HepG2 (cell line): ENCODE measurements at regions not wholly inside any gene's neighbourhood (a gene's known extent, or its start where the extent isn't known, plus 50 kb on each side); places are given as distances from the start of the nearest gene placed in this dataset.

Experiments used
- ATAC-seq: fragments of 200-7000 bp; cut with Tn5 transposase; 3 replicates; pipeline ENCODE4 v1.9.1; 2020; ENCODE audit warnings: mild to moderate bottlenecking, moderate library complexity
- BruUV-seq: library from RNA; stranded (reverse); fragments of 400-500 nt; replicated peaks from 2 replicates; lab custom pipeline; 2021; lab: Mats Ljungman, UMichigan
- CTCF ChIA-PET: fragments of 300-600 bp; formaldehyde crosslinking; extraction: SDS; loops from one replicate; lab custom pipeline; 2021; ENCODE audit warnings: low total read pairs, inconsistent platforms, low intra/inter-chr PET ratio; lab: Yijun Ruan, JAX
- POLR2A ChIA-PET: fragments of 350-600 bp; sonication (Branson Sonifier 250); formaldehyde crosslinking; loops from one replicate; lab custom pipeline; 2020; ENCODE audit warnings: antibody characterized with exemption, inconsistent platforms; lab: Yijun Ruan, JAX
- DNase-seq: peaks from one replicate; pipeline ENCODE4 v3.0.0-alpha.2; 2015; ENCODE audit warnings: low spot score
- FAIRE-seq: peaks from 3 replicates; lab custom pipeline; 2011; peaks lifted over from hg19 to GRCh38; lab: Jason Lieb, UNC
- H2AFZ ChIP-seq: one replicate; pipeline ENCODE4 v1.6.1; 2011; ENCODE audit warnings: low read length, inconsistent platforms
- H3K27ac ChIP-seq: fragments of 300-600 bp; 3 replicates; pipeline ENCODE4 v1.8.0; 2011; ENCODE audit warnings: mixed run types, mild to moderate bottlenecking, mixed read lengths, low read length, inconsistent platforms; ENCODE audit not compliant: insufficient read depth; ENCODE audit errors: extremely low read length
- H3K27me3 ChIP-seq, 2 experiments: fragments of 200-600 bp in 1 of 2; 2 replicates in 1 of 2; 3 replicates in 1 of 2; pipeline versions ENCODE4 v1.6.0 to v1.8.0; 2011; ENCODE audit warnings: low read length in 2 of 2, mild to moderate bottlenecking in 2 of 2, moderate library complexity in 2 of 2, inconsistent platforms in 1 of 2; ENCODE audit not compliant: insufficient read depth in 2 of 2, control insufficient read depth in 1 of 2
- H3K36me3 ChIP-seq, 2 experiments: fragments of 200-600 bp in 1 of 2; replicated peaks in 1 of 2; 2 replicates in 1 of 2; 3 replicates in 1 of 2; pipeline versions ENCODE4 v1.5.1 to v1.8.0; 2011; ENCODE audit warnings: low read length in 2 of 2, inconsistent platforms in 1 of 2; ENCODE audit not compliant: insufficient read depth in 2 of 2, control insufficient read depth in 1 of 2
- H3K4me1 ChIP-seq: 2 replicates; pipeline ENCODE4 v1.5.1; 2012; ENCODE audit warnings: low read length, inconsistent platforms; ENCODE audit not compliant: insufficient read depth
- H3K4me2 ChIP-seq: 2 replicates; pipeline ENCODE4 v1.6.0; 2011; ENCODE audit warnings: low read depth, low read length, inconsistent platforms
- H3K4me3 ChIP-seq, 3 experiments: fragments of 200-600 bp in 1 of 3; sonication (generic), shearing (Covaris generic) in 1 of 3; replicated peaks in 1 of 3; 2 replicates each; pipeline ENCODE4 v1.5.1; 2011 to 2016; ENCODE audit warnings: low read length in 3 of 3, inconsistent platforms in 2 of 3, low read depth in 2 of 3, mild to moderate bottlenecking in 2 of 3, control low read depth in 1 of 3, mixed read lengths in 1 of 3; ENCODE audit not compliant: insufficient read depth in 1 of 3
- H3K79me2 ChIP-seq: one replicate; pipeline ENCODE4 v1.6.1; 2011; ENCODE audit warnings: low read length, inconsistent platforms; ENCODE audit not compliant: insufficient read depth
- H3K9ac ChIP-seq: 2 replicates; pipeline ENCODE4 v1.6.0; 2011; ENCODE audit warnings: mild to moderate bottlenecking, low read depth, low read length, inconsistent platforms; ENCODE audit not compliant: insufficient read depth
- H3K9me3 ChIP-seq: 2 replicates; pipeline ENCODE4 v1.5.1; 2012; ENCODE audit warnings: mild to moderate bottlenecking, low read length
- H4K20me1 ChIP-seq: 2 replicates; pipeline ENCODE4 v1.6.0; 2011; ENCODE audit warnings: inconsistent platforms, mild to moderate bottlenecking, low read length, moderate library complexity; ENCODE audit not compliant: insufficient read depth
- FOXJ3 ChIP-seq: sonication (generic); formaldehyde crosslinking; IDR thresholded peaks from 2 replicates; pipeline ENCODE4 v1.4.0; 2020; ENCODE audit warnings: missing genetic modification reagents, mild to moderate bottlenecking, borderline replicate concordance
- ONECUT2 ChIP-seq: sonication (generic); formaldehyde crosslinking; IDR thresholded peaks from 2 replicates; pipeline ENCODE4 v1.4.0; 2020; ENCODE audit warnings: missing genetic modification reagents
- SMARCE1 ChIP-seq: fragments of 450-650 bp; IDR thresholded peaks from 2 replicates; pipeline ENCODE4 v1.6.1; 2017; ENCODE audit warnings: borderline replicate concordance
- ZBTB38 ChIP-seq: sonication (generic); formaldehyde crosslinking; IDR thresholded peaks from 2 replicates; pipeline ENCODE4 v1.5.1; 2020; ENCODE audit warnings: mild to moderate bottlenecking, missing genetic modification reagents
- ZNF75D ChIP-seq: sonication (generic); formaldehyde crosslinking; IDR thresholded peaks from 2 replicates; pipeline ENCODE4 v1.8.1; 2023; ENCODE audit warnings: missing genetic modification reagents, mild to moderate bottlenecking, borderline replicate concordance
- ZNF772 ChIP-seq: sonication (generic); formaldehyde crosslinking; IDR thresholded peaks from 2 replicates; pipeline ENCODE4 v1.5.0; 2020; ENCODE audit warnings: mild to moderate bottlenecking, missing genetic modification reagents
- WGBS: methylation state at CpG from one replicate; pipeline ENCODE4 v1.1.6; 2017; ENCODE audit warnings: low lambda C conversion rate; 5-methylcytosine and 5-hydroxymethylcytosine counted together
- in situ Hi-C: cut with HindIII; loops from 2 replicates; pipeline ENCODE4 v1.10.0; 2017; ENCODE audit warnings: low pct_unique_long_range_greater_than_20kb; ENCODE audit not compliant: extremely low pct_ligation_motif_present
- intact Hi-C: fragments of 100-400 bp; cut with micrococcal nuclease; formaldehyde crosslinking; loops from one replicate; pipeline ENCODE4 v1.10.0; 2022; ENCODE audit not compliant: unreplicated experiment
- TF ChIP-seq, protein P1 (sequence below): sonication (generic); formaldehyde crosslinking; IDR thresholded peaks from 2 replicates; pipeline ENCODE4 v1.4.0; 2020; ENCODE audit warnings: missing genetic modification reagents
- TF ChIP-seq, protein P2 (sequence below): sonication (generic); formaldehyde crosslinking; IDR thresholded peaks from 2 replicates; pipeline ENCODE4 v1.5.0; 2020; ENCODE audit warnings: mild to moderate bottlenecking, low read depth, missing genetic modification reagents, borderline replicate concordance
- TF ChIP-seq, protein P3 (sequence below): sonication (generic); formaldehyde crosslinking; conservative IDR thresholded peaks from 2 replicates; pipeline ENCODE4 v1.4.0; 2020; ENCODE audit warnings: missing genetic modification reagents
- TF ChIP-seq, protein P4 (sequence below): sonication (generic); formaldehyde crosslinking; IDR thresholded peaks from 2 replicates; pipeline ENCODE4 v1.5.0; 2020; ENCODE audit warnings: missing genetic modification reagents, mild to moderate bottlenecking, borderline replicate concordance
- TF ChIP-seq, protein P5 (sequence below): sonication (generic); formaldehyde crosslinking; IDR thresholded peaks from 2 replicates; pipeline ENCODE4 v1.5.0; 2020; ENCODE audit warnings: missing genetic modification reagents
- TF ChIP-seq, protein P6 (sequence below): sonication (generic); formaldehyde crosslinking; IDR thresholded peaks from 2 replicates; pipeline ENCODE4 v1.4.0; 2020; ENCODE audit warnings: mild to moderate bottlenecking, missing genetic modification reagents

DNA sequence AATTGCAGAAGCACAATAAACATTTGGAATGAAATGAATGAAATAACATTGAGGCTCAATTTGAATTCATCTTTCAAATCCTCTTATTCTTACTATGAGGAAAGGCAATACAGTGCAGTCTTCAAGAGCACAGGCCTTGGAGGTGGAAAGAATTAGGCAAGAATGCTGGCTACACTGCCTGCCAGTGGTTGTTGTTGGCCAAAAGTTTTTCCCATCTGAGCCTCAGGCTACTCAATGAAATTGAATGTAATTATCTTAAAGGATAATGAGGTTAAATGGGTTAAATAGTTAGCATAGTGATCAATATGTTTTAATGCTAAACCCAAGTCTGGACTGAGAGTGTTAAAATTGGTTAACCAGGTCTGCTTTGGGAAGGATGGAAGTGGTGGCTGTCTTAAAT lies 140.9 kb downstream of the MBL2 start:
- H2AFZ ChIP-seq, result no peak overlapping the region
- H3K27me3 ChIP-seq, result no peaks in the 10 kb centered on the region
- ChIA-PET POLR2A (no interaction called here), CTCF (no interaction called here)
- no peak overlapping the region for H3K4me3 ChIP-seq
- TF ChIP-seq, protein P1, sequence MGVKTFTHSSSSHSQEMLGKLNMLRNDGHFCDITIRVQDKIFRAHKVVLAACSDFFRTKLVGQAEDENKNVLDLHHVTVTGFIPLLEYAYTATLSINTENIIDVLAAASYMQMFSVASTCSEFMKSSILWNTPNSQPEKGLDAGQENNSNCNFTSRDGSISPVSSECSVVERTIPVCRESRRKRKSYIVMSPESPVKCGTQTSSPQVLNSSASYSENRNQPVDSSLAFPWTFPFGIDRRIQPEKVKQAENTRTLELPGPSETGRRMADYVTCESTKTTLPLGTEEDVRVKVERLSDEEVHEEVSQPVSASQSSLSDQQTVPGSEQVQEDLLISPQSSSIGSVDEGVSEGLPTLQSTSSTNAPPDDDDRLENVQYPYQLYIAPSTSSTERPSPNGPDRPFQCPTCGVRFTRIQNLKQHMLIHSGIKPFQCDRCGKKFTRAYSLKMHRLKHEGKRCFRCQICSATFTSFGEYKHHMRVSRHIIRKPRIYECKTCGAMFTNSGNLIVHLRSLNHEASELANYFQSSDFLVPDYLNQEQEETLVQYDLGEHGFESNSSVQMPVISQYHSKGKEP, result no peak
- TF ChIP-seq ZBTB38 (CRISPR knock-in tag), result no peak
- DNase-seq (no peak), ATAC-seq (no peak), FAIRE-seq (no peak)
- in situ Hi-C loops (no loop called here), intact Hi-C loops (no loop called here)
- H3K4me2 ChIP-seq, result no peak overlapping the region
- no peaks in the 10 kb centered on the region for H3K36me3 ChIP-seq
- H4K20me1 ChIP-seq, result no peaks in the 10 kb centered on the region
- no peaks in the 10 kb centered on the region for H3K79me2 ChIP-seq
- H3K27ac ChIP-seq, result no peak overlapping the region
- H3K4me1 ChIP-seq, result no peaks in the 10 kb centered on the region
- no peaks in the 10 kb centered on the region for H3K9me3 ChIP-seq
- no peak overlapping the region for H3K9ac ChIP-seq
- no TSS peak for BruUV-seq

DNA sequence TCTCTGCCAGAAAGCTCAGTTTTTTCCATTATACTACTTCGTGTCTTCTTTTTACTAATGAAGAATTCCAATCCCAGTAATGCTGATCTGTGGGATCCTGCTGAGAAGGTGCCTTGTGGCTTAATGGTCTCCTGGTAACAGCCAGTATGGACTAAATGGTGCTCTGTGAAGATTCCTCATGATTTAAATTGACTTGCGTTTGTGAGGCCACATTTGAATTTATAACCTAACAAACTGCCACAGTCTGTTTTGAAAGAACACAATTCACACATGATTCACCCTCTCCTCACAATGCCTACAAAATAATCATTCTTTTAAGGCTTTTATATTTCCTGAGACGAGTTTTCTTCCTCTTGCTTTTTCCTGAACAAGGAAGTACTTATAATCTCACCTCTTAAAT lies 140.0 kb downstream of the MBL2 start:
- CTCF ChIA-PET, result no interaction called here
- 78% methylated on average over 3 of the region's 3 CpGs for WGBS
- intact Hi-C loops (no loop called here), in situ Hi-C loops (no loop called here)
- no peak overlapping the region for H3K4me3 ChIP-seq
- ATAC-seq (no peak), DNase-seq (no peak), FAIRE-seq (no peak)
- no peak overlapping the region for H3K27ac ChIP-seq
- no peaks in the 10 kb centered on the region for H4K20me1 ChIP-seq
- H3K36me3 ChIP-seq, result no peaks in the 10 kb centered on the region
- TF ChIP-seq FOXJ3, result no peak
- TF ChIP-seq, protein P2, sequence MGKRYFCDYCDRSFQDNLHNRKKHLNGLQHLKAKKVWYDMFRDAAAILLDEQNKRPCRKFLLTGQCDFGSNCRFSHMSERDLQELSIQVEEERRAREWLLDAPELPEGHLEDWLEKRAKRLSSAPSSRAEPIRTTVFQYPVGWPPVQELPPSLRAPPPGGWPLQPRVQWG (CRISPR knock-in tag), result no peak
- TF ChIP-seq, protein P3, sequence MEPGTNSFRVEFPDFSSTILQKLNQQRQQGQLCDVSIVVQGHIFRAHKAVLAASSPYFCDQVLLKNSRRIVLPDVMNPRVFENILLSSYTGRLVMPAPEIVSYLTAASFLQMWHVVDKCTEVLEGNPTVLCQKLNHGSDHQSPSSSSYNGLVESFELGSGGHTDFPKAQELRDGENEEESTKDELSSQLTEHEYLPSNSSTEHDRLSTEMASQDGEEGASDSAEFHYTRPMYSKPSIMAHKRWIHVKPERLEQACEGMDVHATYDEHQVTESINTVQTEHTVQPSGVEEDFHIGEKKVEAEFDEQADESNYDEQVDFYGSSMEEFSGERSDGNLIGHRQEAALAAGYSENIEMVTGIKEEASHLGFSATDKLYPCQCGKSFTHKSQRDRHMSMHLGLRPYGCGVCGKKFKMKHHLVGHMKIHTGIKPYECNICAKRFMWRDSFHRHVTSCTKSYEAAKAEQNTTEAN (CRISPR knock-in tag), result no peak
- no peak for TF ChIP-seq ZNF772 (CRISPR knock-in tag)
- TF ChIP-seq SMARCE1, result no peak
- TF ChIP-seq, protein P4, sequence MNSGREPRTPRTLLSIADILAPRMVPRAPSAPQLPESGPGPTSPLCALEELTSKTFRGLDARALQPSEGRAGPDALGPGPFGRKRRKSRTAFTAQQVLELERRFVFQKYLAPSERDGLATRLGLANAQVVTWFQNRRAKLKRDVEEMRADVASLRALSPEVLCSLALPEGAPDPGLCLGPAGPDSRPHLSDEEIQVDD (CRISPR knock-in tag), result no peak
- TF ChIP-seq, protein P5, sequence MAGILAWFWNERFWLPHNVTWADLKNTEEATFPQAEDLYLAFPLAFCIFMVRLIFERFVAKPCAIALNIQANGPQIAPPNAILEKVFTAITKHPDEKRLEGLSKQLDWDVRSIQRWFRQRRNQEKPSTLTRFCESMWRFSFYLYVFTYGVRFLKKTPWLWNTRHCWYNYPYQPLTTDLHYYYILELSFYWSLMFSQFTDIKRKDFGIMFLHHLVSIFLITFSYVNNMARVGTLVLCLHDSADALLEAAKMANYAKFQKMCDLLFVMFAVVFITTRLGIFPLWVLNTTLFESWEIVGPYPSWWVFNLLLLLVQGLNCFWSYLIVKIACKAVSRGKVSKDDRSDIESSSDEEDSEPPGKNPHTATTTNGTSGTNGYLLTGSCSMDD (CRISPR knock-in tag), result no peak
- no peak for TF ChIP-seq ZNF75D (CRISPR knock-in tag)
- TF ChIP-seq ONECUT2 (CRISPR knock-in tag), result no peak
- TF ChIP-seq, protein P6, sequence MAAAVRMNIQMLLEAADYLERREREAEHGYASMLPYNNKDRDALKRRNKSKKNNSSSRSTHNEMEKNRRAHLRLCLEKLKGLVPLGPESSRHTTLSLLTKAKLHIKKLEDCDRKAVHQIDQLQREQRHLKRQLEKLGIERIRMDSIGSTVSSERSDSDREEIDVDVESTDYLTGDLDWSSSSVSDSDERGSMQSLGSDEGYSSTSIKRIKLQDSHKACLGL (CRISPR knock-in tag), result no peak
- no peaks in the 10 kb centered on the region for H3K27me3 ChIP-seq
- POLR2A ChIA-PET, result no interaction called here
- H3K9ac ChIP-seq, result no peak overlapping the region
- no TSS peak for BruUV-seq
- no peaks in the 10 kb centered on the region for H3K79me2 ChIP-seq
- H3K4me1 ChIP-seq, result peaks cover 7% of the 10 kb centered on the region
- no peak overlapping the region for H2AFZ ChIP-seq
- no peak overlapping the region for H3K4me2 ChIP-seq
- no peaks in the 10 kb centered on the region for H3K9me3 ChIP-seq
